Heart left ventricle (tissue), 16 donors: ENCODE measurements at regions not wholly inside any gene's neighbourhood (a gene's known extent, or its start where the extent isn't known, plus 50 kb on each side); places are given as distances from the start of the nearest gene placed in this dataset.

ENCODE experiments used
- ATAC-seq, 4 donors: fragments of 200-7000 bp; cut with Tn5 transposase; one replicate each; pipeline ENCODE4 v1.9.1; 2020 to 2022; ENCODE audit warnings: moderate library complexity in 4 of 4, mild to moderate bottlenecking in 3 of 4, moderate number of reproducible peaks in 1 of 4
- DNase-seq, 5 donors: peaks; one replicate each; pipeline ENCODE4 v3.0.0-alpha.2; 2020
- H3K27ac ChIP-seq, 12 donors: fragments of 200-600 bp; sonication (generic) in 4 of 12; one replicate each; pipeline versions ENCODE4 v1.5.0 to v1.8.0; 2016 to 2022; ENCODE audit warnings: mild to moderate bottlenecking in 2 of 12
- H3K27me3 ChIP-seq, 9 donors: fragments of 200-600 bp; sonication (generic) in 2 of 9; one replicate each; pipeline versions ENCODE4 v1.5.1 to v1.8.0; 2016 to 2022; ENCODE audit warnings: mild to moderate bottlenecking in 3 of 9
- H3K36me3 ChIP-seq, 9 donors: fragments of 200-600 bp; sonication (generic) in 2 of 9; one replicate each; pipeline versions ENCODE4 v1.5.0 to v1.8.0; 2018 to 2022; ENCODE audit warnings: mild to moderate bottlenecking in 2 of 9
- H3K4me1 ChIP-seq, 12 donors: fragments of 200-600 bp; sonication (generic) in 4 of 12; one replicate each; pipeline versions ENCODE4 v1.5.0 to v1.8.0; 2016 to 2022; ENCODE audit warnings: mild to moderate bottlenecking in 3 of 12
- H3K4me3 ChIP-seq, 12 donors: fragments of 200-600 bp; sonication (generic) in 4 of 12; one replicate each; pipeline versions ENCODE4 v1.5.0 to v1.8.0; 2017 to 2022; ENCODE audit warnings: mild to moderate bottlenecking in 9 of 12, moderate library complexity in 4 of 12
- H3K9me3 ChIP-seq, 12 donors: fragments of 200-600 bp; sonication (generic) in 4 of 12; one replicate each; pipeline versions ENCODE4 v1.5.0 to v1.8.0; 2016 to 2022; ENCODE audit warnings: mild to moderate bottlenecking in 1 of 12
- POLR2A ChIP-seq, 2 donors: fragments of 450-650 bp; IDR thresholded peaks; one replicate each; pipeline ENCODE4 v1.6.1; 2017; ENCODE audit warnings: antibody characterized with exemption in 2 of 2, mild to moderate bottlenecking in 2 of 2, moderate library complexity in 2 of 2
- WGBS, 4 donors: extraction: QIAGEN DNeasy Blood & Tissue Kit in 2 of 4; methylation state at CpG; one replicate each; pipeline versions ENCODE4 v1.1.5 to v1.1.7; 2013 to 2018; 5-methylcytosine and 5-hydroxymethylcytosine counted together
- intact Hi-C, 10 donors: fragments of 100-400 bp; cut with DNase I; formaldehyde crosslinking; loops; one replicate each; pipeline versions ENCODE4 v1.11.1 to v1.14.2; 2022
- TF ChIP-seq, protein P1 (sequence below), 12 donors: fragments of 200-600 bp; sonication (generic) in 4 of 12; IDR thresholded peaks; one replicate each; pipeline versions ENCODE4 v1.5.0 to v1.8.0; 2018 to 2022; ENCODE audit warnings: antibody characterized with exemption in 12 of 12, mild to moderate bottlenecking in 5 of 12
- donor health status: ischemic (EF 13 %, LVEDD 7.1; RV severe dilation, severe dysfunction).
- donor health status: healthy with polysubstance abuse.
- donor health status: DM: no; HTN: yes; CAD: no.
- donor health status: DM: no; HTN: no; CAD: no.
- donor health status: ischemic (EF 25% LVEDD 6.9; RV normal size, moderate dysfunction).
- donor health status: ischemic (EF 25% LVEDD 5.7; RV mildly dilated, moderate dysfunction).
- donor health status: healthy.
- donor health status: DM: yes; HTN: yes; CAD: no.
- donor health status: ischemic (EF 35%, LVEDD 5.7; RV mildly dilated, moderate dysfunction).
- donor health status: nonischemic (EF 11% LVEDD 7.7; RV severe dilation, severe dysfunction).
- donor health status: DM: yes; HTN: yes; CAD: no.
- donor health status: PGD.
- donor health status: ischemic (EF 29% LVEDD 5.4; RV normal size, mild dysfunction).
- donor health status: nonischemic (EF 23%, LVEDD 6.1; RV moderate dilation, normal function).

- Histone ChIP-seq H3K9me3 (no peaks in the 10 kb centered on the region), H3K4me1 (no peaks in the 10 kb centered on the region), H3K4me3 (no peak overlapping the region), H3K27ac (no peak overlapping the region), H3K36me3 (no peaks in the 10 kb centered on the region), H3K27me3 (no peaks in the 10 kb centered on the region)
- TF ChIP-seq, protein P1, sequence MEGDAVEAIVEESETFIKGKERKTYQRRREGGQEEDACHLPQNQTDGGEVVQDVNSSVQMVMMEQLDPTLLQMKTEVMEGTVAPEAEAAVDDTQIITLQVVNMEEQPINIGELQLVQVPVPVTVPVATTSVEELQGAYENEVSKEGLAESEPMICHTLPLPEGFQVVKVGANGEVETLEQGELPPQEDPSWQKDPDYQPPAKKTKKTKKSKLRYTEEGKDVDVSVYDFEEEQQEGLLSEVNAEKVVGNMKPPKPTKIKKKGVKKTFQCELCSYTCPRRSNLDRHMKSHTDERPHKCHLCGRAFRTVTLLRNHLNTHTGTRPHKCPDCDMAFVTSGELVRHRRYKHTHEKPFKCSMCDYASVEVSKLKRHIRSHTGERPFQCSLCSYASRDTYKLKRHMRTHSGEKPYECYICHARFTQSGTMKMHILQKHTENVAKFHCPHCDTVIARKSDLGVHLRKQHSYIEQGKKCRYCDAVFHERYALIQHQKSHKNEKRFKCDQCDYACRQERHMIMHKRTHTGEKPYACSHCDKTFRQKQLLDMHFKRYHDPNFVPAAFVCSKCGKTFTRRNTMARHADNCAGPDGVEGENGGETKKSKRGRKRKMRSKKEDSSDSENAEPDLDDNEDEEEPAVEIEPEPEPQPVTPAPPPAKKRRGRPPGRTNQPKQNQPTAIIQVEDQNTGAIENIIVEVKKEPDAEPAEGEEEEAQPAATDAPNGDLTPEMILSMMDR (IDR thresholded peaks at IDR 0.05) = no peak
- TF ChIP-seq POLR2A (IDR thresholded peaks at IDR 0.05) = no peak
- no peak for ATAC-seq
- intact Hi-C loops = no loop called here
- no peak for DNase-seq
Observed at GRCh38 chr21:24989516-24989915, 617.8 kb downstream of the MRPL39 start.

GRCh38 chr21:24988941-24989340, 618.3 kb downstream of the MRPL39 start:
- no peaks in the 10 kb centered on the region for H3K27me3 ChIP-seq
- TF ChIP-seq, protein P1 (IDR thresholded peaks at IDR 0.05) = no peak
- no peak for TF ChIP-seq POLR2A (IDR thresholded peaks at IDR 0.05)
- no peak for DNase-seq
- 81 to 89% (median 89%) methylated on average over 8 of the region's 8 CpGs for WGBS, 4 donors
- no peaks in the 10 kb centered on the region for H3K4me1 ChIP-seq
- H3K27ac ChIP-seq = no peak overlapping the region
- ATAC-seq = no peak
- H3K4me3 ChIP-seq = no peak overlapping the region
- intact Hi-C loops = no loop called here
- no peaks in the 10 kb centered on the region for H3K9me3 ChIP-seq
- no peaks in the 10 kb centered on the region for H3K36me3 ChIP-seq

GRCh38 chr21:24976238-24976637, 631.0 kb downstream of the MRPL39 start:
- Histone ChIP-seq H3K4me1 (no peaks in the 10 kb centered on the region), H3K36me3 (no peaks in the 10 kb centered on the region), H3K27me3 (no peaks in the 10 kb centered on the region), H3K9me3 (peaks cover 0 to 25% (median 8%) of the 10 kb centered on the region in 12 donors), H3K27ac (no peak overlapping the region), H3K4me3 (no peak overlapping the region)
- DNase-seq (no peak), ATAC-seq (no peak)
- TF ChIP-seq, protein P1 (IDR thresholded peaks at IDR 0.05) = no peak
- no peak for TF ChIP-seq POLR2A (IDR thresholded peaks at IDR 0.05)
- WGBS, 4 donors = 61 to 81% (median 70%) methylated on average over 1 of the region's 1 CpG
- intact Hi-C loops = no loop called here

DNA sequence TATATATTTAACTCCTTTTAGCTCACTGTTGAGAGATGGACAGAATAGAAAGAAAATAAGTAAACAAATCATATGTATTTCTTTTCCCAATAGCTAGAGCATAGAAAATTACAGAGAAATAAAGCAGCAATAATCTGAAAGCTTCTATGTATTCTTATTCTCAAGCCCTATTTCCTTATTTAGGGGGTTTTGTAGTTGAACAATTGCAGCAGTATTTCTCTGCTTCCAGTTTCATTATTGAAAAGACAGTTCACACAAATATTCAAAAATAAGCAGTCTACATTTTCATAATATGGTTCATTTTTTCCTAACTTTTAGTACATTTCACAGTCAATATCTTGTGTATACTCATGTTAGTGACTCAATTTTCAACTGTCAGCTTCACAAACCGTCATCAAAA, 638.2 kb downstream of the MRPL39 start:
- Histone ChIP-seq H3K27me3 (no peaks in the 10 kb centered on the region), H3K4me3 (no peak overlapping the region), H3K4me1 (no peaks in the 10 kb centered on the region), H3K9me3 (peaks cover 0 to 27% (median 10%) of the 10 kb centered on the region in 12 donors), H3K27ac (no peak overlapping the region), H3K36me3 (no peaks in the 10 kb centered on the region)
- 64 to 81% (median 72%) methylated on average over 1 of the region's 1 CpG for WGBS, 4 donors
- ATAC-seq (no peak), DNase-seq (no peak)
- TF ChIP-seq, protein P1 (IDR thresholded peaks at IDR 0.05) = no peak
- no peak for TF ChIP-seq POLR2A (IDR thresholded peaks at IDR 0.05)
- intact Hi-C loops = loop anchor here in 1 of 10 donors (10.0 kb wide), 1 partner anchor 56 kb away; no protein-coding TSS in a partner anchor
